GM23338 (cell line): ENCODE measurements at regions not wholly inside any gene's neighbourhood (a gene's known extent, or its start where the extent isn't known, plus 50 kb on each side); places are given as distances from the start of the nearest gene placed in this dataset.
A peak's percentile ranks its signal among the peaks of the same experiment; 100 is the strongest.

Experiments
- ATAC-seq: fragments of 200-7000 bp; cut with Tn5 transposase; 3 replicates; pipeline ENCODE4 v1.9.1; 2020
- DNase-seq: peaks from one replicate; pipeline ENCODE4 v3.0.0-alpha.2; 2015; ENCODE audit warnings: low spot score
- H2AFZ ChIP-seq: fragments of 200-600 bp; sonication (generic); 2 replicates; pipeline ENCODE4 v1.8.0; 2016; ENCODE audit warnings: antibody characterized with exemption, mild to moderate bottlenecking, moderate library complexity
- H3F3A ChIP-seq: fragments of 200-600 bp; sonication (generic); replicated peaks from 2 replicates; pipeline ENCODE4 v1.8.0; 2017; ENCODE audit warnings: antibody characterized with exemption, mixed run types, low read depth
- H3K27ac ChIP-seq: fragments of 200-600 bp; sonication (generic); 2 replicates; pipeline ENCODE4 v1.6.1; 2016; ENCODE audit warnings: low read depth
- H3K27me3 ChIP-seq: fragments of 200-600 bp; sonication (generic); 2 replicates; pipeline ENCODE4 v1.8.0; 2016; ENCODE audit warnings: mild to moderate bottlenecking, mixed run types, moderate library complexity; ENCODE audit not compliant: insufficient read depth
- H3K36me3 ChIP-seq: fragments of 200-600 bp; sonication (generic); 2 replicates; pipeline ENCODE4 v1.8.0; 2016; ENCODE audit warnings: mild to moderate bottlenecking; ENCODE audit not compliant: insufficient read depth
- H3K4me1 ChIP-seq: fragments of 200-600 bp; sonication (generic); 2 replicates; pipeline ENCODE4 v1.8.0; 2016; ENCODE audit warnings: mild to moderate bottlenecking, moderate library complexity; ENCODE audit not compliant: insufficient read depth
- H3K4me2 ChIP-seq: fragments of 200-600 bp; sonication (generic); 2 replicates; pipeline ENCODE4 v1.7.1; 2017; ENCODE audit warnings: mixed run types
- H3K4me3 ChIP-seq: fragments of 200-600 bp; sonication (generic); 2 replicates; pipeline ENCODE4 v1.6.1; 2016; ENCODE audit warnings: mixed run types
- H3K79me2 ChIP-seq: fragments of 200-600 bp; sonication (generic); replicated peaks from 2 replicates; pipeline ENCODE4 v1.8.0; 2017; ENCODE audit warnings: mild to moderate bottlenecking; ENCODE audit not compliant: insufficient read depth
- H3K9me2 ChIP-seq: fragments of 200-600 bp; sonication (generic); 2 replicates; pipeline ENCODE4 v1.8.0; 2017; ENCODE audit not compliant: insufficient read depth
- H4K20me1 ChIP-seq: fragments of 200-600 bp; sonication (generic); replicated peaks from 2 replicates; pipeline ENCODE4 v1.8.0; 2017; ENCODE audit warnings: mild to moderate bottlenecking; ENCODE audit not compliant: insufficient read depth
- H3K27ac Mint-ChIP-seq: 2 replicates; pipeline ENCODE4 v1.8.0; 2020; ENCODE audit warnings: inconsistent platforms, mild to moderate bottlenecking, moderate library complexity, mixed read lengths
- H3K27me3 Mint-ChIP-seq: 3 replicates; pipeline ENCODE4 v1.8.0; 2022; ENCODE audit warnings: low read depth, mild to moderate bottlenecking, moderate library complexity, mixed read lengths, inconsistent platforms; ENCODE audit not compliant: insufficient read depth, poor library complexity
- H3K36me3 Mint-ChIP-seq: 3 replicates; pipeline ENCODE4 v1.8.0; 2021; ENCODE audit warnings: low read depth, mild to moderate bottlenecking, inconsistent platforms, moderate library complexity, mixed read lengths
- H3K4me1 Mint-ChIP-seq: 3 replicates; pipeline ENCODE4 v1.8.0; 2020; ENCODE audit warnings: mild to moderate bottlenecking, inconsistent platforms, mixed read lengths
- H3K4me3 Mint-ChIP-seq: 3 replicates; pipeline ENCODE4 v1.8.0; 2021; ENCODE audit warnings: moderate library complexity, mild to moderate bottlenecking, inconsistent platforms, mixed read lengths
- H3K9me3 Mint-ChIP-seq: 3 replicates; pipeline ENCODE4 v1.8.0; 2020; ENCODE audit warnings: moderate library complexity, mild to moderate bottlenecking, inconsistent platforms, mixed read lengths
- CREB1 ChIP-seq: fragments of 250-450 bp; sonication (Bioruptor Pico); IDR thresholded peaks from 2 replicates; pipeline ENCODE4 v1.5.0; 2020; ENCODE audit warnings: low read depth, mild to moderate bottlenecking, moderate library complexity
- EZH2 ChIP-seq: fragments of 200-600 bp; sonication (generic); IDR thresholded peaks from one replicate; pipeline ENCODE4 v1.8.0; 2017; ENCODE audit warnings: antibody characterized with exemption, mild to moderate bottlenecking, low read depth; ENCODE audit not compliant: unreplicated experiment
- EZH2phosphoT487 ChIP-seq: fragments of 200-600 bp; sonication (generic); IDR thresholded peaks from one replicate; pipeline ENCODE4 v1.8.1; 2018; ENCODE audit warnings: antibody characterized with exemption; ENCODE audit not compliant: unreplicated experiment
- JUNB ChIP-seq: IDR thresholded peaks from one replicate; pipeline ENCODE4 v1.6.1; 2016; ENCODE audit warnings: antibody characterized with exemption; ENCODE audit not compliant: unreplicated experiment
- NANOG ChIP-seq: IDR thresholded peaks from 2 replicates; pipeline ENCODE4 v1.6.1; 2016; ENCODE audit warnings: antibody characterized with exemption, borderline replicate concordance
- POLR2AphosphoS5 ChIP-seq: IDR thresholded peaks from 2 replicates; pipeline ENCODE4 v1.6.1; 2016; ENCODE audit warnings: antibody characterized with exemption, low read depth
- STAT1 ChIP-seq: IDR thresholded peaks from one replicate; pipeline ENCODE4 v1.6.1; 2016; ENCODE audit warnings: antibody characterized with exemption; ENCODE audit not compliant: unreplicated experiment
- ZNF114 ChIP-seq: fragments of 250-450 bp; sonication (Bioruptor Pico); IDR thresholded peaks from 2 replicates; pipeline ENCODE4 v1.5.0; 2020; ENCODE audit warnings: mild to moderate bottlenecking, moderate library complexity
- ZNF331 ChIP-seq: fragments of 250-450 bp; sonication (Bioruptor Pico); IDR thresholded peaks from 2 replicates; pipeline ENCODE4 v1.5.0; 2020; ENCODE audit warnings: low read depth, mild to moderate bottlenecking, moderate library complexity
- TF ChIP-seq, protein P1 (sequence below): IDR thresholded peaks from 2 replicates; pipeline ENCODE4 v1.6.1; 2016; ENCODE audit warnings: antibody characterized with exemption
- TF ChIP-seq, protein P2 (sequence below): fragments of 250-450 bp; sonication (Bioruptor Pico); IDR thresholded peaks from 2 replicates; pipeline ENCODE4 v1.5.0; 2020; ENCODE audit warnings: mild to moderate bottlenecking, moderate library complexity
- TF ChIP-seq, protein P3 (sequence below), 2 experiments: fragments of 200-600 bp in 1 of 2; sonication (generic) in 1 of 2; conservative IDR thresholded peaks; 2 replicates each; pipeline versions ENCODE4 v1.5.1 to v1.6.1; 2016 to 2017; ENCODE audit warnings: antibody characterized with exemption in 2 of 2, low read depth in 2 of 2, mild to moderate bottlenecking in 2 of 2, moderate library complexity in 1 of 2
- TF ChIP-seq, protein P4 (sequence below): IDR thresholded peaks from one replicate; pipeline ENCODE4 v1.6.1; 2018; ENCODE audit warnings: antibody characterized with exemption; ENCODE audit not compliant: unreplicated experiment

DNA sequence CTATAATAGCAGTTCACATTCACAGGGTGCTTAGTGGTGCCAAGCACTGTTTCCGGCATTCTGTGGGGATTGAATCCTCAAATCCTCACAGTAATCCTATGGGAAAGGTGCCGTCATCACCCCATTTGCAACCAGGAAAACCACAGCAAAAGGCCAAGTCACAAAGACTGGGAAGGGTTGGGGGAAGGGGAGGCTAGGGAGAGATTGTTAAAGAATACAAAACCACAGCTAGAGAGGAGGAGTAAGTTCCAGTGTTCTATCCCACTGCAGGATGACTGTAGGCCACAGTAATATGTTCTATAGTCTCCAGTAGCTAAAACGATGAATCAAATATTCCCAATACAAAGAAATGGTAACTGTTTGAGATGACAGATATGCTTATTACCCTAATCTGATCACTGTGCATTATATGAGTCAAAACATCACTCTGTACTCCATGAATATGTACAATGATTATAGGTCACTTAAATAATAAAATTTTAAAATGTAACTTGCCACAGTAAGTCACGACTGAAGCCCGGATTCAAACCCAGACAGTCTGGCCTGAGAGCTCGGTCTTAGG is 256.8 kb downstream of the TOMM20 start:
- H3K4me2 ChIP-seq, result no peak overlapping the region
- H3K4me3 ChIP-seq, result no peak overlapping the region
- H3K27ac ChIP-seq, result no peak overlapping the region
- H3K4me3 Mint-ChIP-seq, result no peak overlapping the region
- no peaks in the 10 kb centered on the region for H3K27me3 ChIP-seq
- DNase-seq, result no peak
- no peaks in the 10 kb centered on the region for H3K4me1 ChIP-seq
- TF ChIP-seq ZNF114 (CRISPR knock-in tag) (no peak), NANOG (no peak), ZNF331 (CRISPR knock-in tag) (no peak), POLR2AphosphoS5 (no peak), EZH2phosphoT487 (no peak), STAT1 (no peak), JUNB (no peak), CREB1 (no peak), EZH2 (no peak)
- TF ChIP-seq, protein P1, sequence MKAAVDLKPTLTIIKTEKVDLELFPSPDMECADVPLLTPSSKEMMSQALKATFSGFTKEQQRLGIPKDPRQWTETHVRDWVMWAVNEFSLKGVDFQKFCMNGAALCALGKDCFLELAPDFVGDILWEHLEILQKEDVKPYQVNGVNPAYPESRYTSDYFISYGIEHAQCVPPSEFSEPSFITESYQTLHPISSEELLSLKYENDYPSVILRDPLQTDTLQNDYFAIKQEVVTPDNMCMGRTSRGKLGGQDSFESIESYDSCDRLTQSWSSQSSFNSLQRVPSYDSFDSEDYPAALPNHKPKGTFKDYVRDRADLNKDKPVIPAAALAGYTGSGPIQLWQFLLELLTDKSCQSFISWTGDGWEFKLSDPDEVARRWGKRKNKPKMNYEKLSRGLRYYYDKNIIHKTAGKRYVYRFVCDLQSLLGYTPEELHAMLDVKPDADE, result no peak
- TF ChIP-seq, protein P2, sequence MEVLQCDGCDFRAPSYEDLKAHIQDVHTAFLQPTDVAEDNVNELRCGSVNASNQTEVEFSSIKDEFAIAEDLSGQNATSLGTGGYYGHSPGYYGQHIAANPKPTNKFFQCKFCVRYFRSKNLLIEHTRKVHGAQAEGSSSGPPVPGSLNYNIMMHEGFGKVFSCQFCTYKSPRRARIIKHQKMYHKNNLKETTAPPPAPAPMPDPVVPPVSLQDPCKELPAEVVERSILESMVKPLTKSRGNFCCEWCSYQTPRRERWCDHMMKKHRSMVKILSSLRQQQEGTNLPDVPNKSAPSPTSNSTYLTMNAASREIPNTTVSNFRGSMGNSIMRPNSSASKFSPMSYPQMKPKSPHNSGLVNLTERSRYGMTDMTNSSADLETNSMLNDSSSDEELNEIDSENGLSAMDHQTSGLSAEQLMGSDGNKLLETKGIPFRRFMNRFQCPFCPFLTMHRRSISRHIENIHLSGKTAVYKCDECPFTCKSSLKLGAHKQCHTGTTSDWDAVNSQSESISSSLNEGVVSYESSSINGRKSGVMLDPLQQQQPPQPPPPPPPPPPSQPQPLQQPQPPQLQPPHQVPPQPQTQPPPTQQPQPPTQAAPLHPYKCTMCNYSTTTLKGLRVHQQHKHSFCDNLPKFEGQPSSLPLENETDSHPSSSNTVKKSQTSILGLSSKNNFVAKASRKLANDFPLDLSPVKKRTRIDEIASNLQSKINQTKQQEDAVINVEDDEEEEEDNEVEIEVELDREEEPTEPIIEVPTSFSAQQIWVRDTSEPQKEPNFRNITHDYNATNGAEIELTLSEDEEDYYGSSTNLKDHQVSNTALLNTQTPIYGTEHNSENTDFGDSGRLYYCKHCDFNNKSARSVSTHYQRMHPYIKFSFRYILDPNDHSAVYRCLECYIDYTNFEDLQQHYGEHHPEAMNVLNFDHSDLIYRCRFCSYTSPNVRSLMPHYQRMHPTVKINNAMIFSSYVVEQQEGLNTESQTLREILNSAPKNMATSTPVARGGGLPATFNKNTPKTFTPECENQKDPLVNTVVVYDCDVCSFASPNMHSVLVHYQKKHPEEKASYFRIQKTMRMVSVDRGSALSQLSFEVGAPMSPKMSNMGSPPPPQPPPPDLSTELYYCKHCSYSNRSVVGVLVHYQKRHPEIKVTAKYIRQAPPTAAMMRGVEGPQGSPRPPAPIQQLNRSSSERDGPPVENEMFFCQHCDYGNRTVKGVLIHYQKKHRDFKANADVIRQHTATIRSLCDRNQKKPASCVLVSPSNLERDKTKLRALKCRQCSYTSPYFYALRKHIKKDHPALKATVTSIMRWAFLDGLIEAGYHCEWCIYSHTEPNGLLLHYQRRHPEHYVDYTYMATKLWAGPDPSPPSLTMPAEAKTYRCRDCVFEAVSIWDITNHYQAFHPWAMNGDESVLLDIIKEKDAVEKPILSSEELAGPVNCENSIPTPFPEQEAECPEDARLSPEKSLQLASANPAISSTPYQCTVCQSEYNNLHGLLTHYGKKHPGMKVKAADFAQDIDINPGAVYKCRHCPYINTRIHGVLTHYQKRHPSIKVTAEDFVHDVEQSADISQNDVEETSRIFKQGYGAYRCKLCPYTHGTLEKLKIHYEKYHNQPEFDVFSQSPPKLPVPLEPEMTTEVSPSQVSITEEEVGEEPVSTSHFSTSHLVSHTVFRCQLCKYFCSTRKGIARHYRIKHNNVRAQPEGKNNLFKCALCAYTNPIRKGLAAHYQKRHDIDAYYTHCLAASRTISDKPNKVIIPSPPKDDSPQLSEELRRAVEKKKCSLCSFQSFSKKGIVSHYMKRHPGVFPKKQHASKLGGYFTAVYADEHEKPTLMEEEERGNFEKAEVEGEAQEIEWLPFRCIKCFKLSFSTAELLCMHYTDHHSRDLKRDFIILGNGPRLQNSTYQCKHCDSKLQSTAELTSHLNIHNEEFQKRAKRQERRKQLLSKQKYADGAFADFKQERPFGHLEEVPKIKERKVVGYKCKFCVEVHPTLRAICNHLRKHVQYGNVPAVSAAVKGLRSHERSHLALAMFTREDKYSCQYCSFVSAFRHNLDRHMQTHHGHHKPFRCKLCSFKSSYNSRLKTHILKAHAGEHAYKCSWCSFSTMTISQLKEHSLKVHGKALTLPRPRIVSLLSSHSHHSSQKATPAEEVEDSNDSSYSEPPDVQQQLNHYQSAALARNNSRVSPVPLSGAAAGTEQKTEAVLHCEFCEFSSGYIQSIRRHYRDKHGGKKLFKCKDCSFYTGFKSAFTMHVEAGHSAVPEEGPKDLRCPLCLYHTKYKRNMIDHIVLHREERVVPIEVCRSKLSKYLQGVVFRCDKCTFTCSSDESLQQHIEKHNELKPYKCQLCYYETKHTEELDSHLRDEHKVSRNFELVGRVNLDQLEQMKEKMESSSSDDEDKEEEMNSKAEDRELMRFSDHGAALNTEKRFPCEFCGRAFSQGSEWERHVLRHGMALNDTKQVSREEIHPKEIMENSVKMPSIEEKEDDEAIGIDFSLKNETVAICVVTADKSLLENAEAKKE, result no peak
- TF ChIP-seq, protein P3, sequence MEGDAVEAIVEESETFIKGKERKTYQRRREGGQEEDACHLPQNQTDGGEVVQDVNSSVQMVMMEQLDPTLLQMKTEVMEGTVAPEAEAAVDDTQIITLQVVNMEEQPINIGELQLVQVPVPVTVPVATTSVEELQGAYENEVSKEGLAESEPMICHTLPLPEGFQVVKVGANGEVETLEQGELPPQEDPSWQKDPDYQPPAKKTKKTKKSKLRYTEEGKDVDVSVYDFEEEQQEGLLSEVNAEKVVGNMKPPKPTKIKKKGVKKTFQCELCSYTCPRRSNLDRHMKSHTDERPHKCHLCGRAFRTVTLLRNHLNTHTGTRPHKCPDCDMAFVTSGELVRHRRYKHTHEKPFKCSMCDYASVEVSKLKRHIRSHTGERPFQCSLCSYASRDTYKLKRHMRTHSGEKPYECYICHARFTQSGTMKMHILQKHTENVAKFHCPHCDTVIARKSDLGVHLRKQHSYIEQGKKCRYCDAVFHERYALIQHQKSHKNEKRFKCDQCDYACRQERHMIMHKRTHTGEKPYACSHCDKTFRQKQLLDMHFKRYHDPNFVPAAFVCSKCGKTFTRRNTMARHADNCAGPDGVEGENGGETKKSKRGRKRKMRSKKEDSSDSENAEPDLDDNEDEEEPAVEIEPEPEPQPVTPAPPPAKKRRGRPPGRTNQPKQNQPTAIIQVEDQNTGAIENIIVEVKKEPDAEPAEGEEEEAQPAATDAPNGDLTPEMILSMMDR (conservative IDR thresholded peaks at IDR 0.05; ENCODE audit: low read depth in 2 of 2), result no peak
- TF ChIP-seq, protein P4, sequence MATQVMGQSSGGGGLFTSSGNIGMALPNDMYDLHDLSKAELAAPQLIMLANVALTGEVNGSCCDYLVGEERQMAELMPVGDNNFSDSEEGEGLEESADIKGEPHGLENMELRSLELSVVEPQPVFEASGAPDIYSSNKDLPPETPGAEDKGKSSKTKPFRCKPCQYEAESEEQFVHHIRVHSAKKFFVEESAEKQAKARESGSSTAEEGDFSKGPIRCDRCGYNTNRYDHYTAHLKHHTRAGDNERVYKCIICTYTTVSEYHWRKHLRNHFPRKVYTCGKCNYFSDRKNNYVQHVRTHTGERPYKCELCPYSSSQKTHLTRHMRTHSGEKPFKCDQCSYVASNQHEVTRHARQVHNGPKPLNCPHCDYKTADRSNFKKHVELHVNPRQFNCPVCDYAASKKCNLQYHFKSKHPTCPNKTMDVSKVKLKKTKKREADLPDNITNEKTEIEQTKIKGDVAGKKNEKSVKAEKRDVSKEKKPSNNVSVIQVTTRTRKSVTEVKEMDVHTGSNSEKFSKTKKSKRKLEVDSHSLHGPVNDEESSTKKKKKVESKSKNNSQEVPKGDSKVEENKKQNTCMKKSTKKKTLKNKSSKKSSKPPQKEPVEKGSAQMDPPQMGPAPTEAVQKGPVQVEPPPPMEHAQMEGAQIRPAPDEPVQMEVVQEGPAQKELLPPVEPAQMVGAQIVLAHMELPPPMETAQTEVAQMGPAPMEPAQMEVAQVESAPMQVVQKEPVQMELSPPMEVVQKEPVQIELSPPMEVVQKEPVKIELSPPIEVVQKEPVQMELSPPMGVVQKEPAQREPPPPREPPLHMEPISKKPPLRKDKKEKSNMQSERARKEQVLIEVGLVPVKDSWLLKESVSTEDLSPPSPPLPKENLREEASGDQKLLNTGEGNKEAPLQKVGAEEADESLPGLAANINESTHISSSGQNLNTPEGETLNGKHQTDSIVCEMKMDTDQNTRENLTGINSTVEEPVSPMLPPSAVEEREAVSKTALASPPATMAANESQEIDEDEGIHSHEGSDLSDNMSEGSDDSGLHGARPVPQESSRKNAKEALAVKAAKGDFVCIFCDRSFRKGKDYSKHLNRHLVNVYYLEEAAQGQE, result no peak
- no peaks in the 10 kb centered on the region for H3K36me3 Mint-ChIP-seq
- H3K36me3 ChIP-seq, result no peaks in the 10 kb centered on the region
- H3K9me2 ChIP-seq, result no peaks in the 10 kb centered on the region
- no peak for ATAC-seq
- 0 out of 2 replicates have a peak overlapping the region, but pooled peaks have one; percentile 18 for H2AFZ ChIP-seq
- H3K4me1 Mint-ChIP-seq, result peaks cover 3% of the 10 kb centered on the region; the same call in 2 of the 3 replicates
- H4K20me1 ChIP-seq, result no peaks in the 10 kb centered on the region
- H3F3A ChIP-seq, result no peaks in the 10 kb centered on the region
- no peaks in the 10 kb centered on the region for H3K9me3 Mint-ChIP-seq
- no peak overlapping the region for H3K27ac Mint-ChIP-seq
- no peaks in the 10 kb centered on the region for H3K79me2 ChIP-seq
- peaks cover 16% of the 10 kb centered on the region for H3K27me3 Mint-ChIP-seq
